ENCODE measurements at regions not wholly inside any gene's neighbourhood (a gene's known extent, or its start where the extent isn't known, plus 50 kb on each side); places are given as distances from the start of the nearest gene placed in this dataset.

DNA sequence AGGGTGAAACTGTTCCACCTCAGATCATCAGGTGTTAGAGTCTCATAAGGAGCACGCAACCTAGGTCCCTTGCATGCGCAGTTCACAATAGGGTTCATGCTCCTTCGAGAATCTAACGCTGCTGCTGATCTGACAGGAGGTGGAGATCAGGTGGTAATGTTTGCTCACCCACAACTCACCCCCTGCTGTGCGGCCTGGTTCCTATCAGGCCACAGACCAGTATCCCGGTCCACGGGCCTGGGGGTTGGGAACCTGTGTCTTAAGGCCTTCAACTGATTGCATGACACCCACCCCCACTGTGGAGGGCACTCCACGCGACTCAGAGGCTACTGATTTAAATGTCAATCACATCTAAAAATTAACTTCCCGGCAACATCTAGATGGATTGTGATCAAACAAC, 411.2 kb upstream of the SULF2 start:
- H4K20me1 ChIP-seq (ENCODE audit: insufficient read depth, low read length), result no peaks in the 10 kb centered on the region
- TF ChIP-seq CTCF (IDR thresholded peaks at IDR 0.05; ENCODE audit: extremely low read depth, low read depth, low read length), result no peak
- no peak for DNase-seq (ENCODE audit: insufficient read length, low spot score, missing footprints)
- no peaks in the 10 kb centered on the region for H3K9me3 ChIP-seq (ENCODE audit: low read depth, low read length)
- H3K79me2 ChIP-seq (ENCODE audit: insufficient read depth, low read length), result no peaks in the 10 kb centered on the region
- no peaks in the 10 kb centered on the region for H3K4me1 ChIP-seq (ENCODE audit: insufficient read depth, low read length)
- H3K36me3 ChIP-seq (ENCODE audit: insufficient read depth, low read length), result no peaks in the 10 kb centered on the region
- no peak overlapping the region for H3K4me3 ChIP-seq (ENCODE audit: insufficient read depth, low read length)
- H3K4me2 ChIP-seq (ENCODE audit: insufficient read depth, low read length), result no peak overlapping the region
- no peak overlapping the region for H2AFZ ChIP-seq (ENCODE audit: low read length)
- H3K27ac ChIP-seq (ENCODE audit: low read depth, low read length), result no peak overlapping the region
- no peaks in the 10 kb centered on the region for H3K27me3 ChIP-seq (ENCODE audit: insufficient read depth, low read length)

DNA sequence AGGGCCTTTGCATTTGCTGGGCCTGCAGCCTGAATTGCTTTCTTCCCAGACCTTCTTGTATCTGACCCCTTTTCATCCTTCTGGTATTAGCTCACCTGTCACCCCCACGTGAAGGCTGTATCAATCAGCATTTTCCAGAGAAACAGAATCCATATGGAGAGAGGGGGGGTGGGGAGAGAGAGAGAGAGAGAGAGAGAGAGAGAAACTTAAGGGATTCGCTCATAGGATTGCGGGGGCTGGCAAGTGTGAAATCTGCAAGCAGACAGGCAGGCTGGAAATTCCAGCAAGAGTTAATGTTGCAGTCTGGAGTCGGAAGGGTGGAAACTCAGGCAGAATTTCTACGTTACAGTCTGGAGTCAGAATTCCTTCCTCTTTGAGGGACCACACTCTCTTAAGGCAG, 410.7 kb upstream of the SULF2 start:
- Histone ChIP-seq H2AFZ (ENCODE audit: low read length) (no peak overlapping the region), H3K36me3 (ENCODE audit: insufficient read depth, low read length) (no peaks in the 10 kb centered on the region), H3K4me1 (ENCODE audit: insufficient read depth, low read length) (no peaks in the 10 kb centered on the region), H3K4me2 (ENCODE audit: insufficient read depth, low read length) (no peak overlapping the region), H4K20me1 (ENCODE audit: insufficient read depth, low read length) (no peaks in the 10 kb centered on the region), H3K27ac (ENCODE audit: low read depth, low read length) (no peak overlapping the region), H3K9me3 (ENCODE audit: low read depth, low read length) (no peaks in the 10 kb centered on the region), H3K4me3 (ENCODE audit: insufficient read depth, low read length) (no peak overlapping the region), H3K79me2 (ENCODE audit: insufficient read depth, low read length) (no peaks in the 10 kb centered on the region), H3K27me3 (ENCODE audit: insufficient read depth, low read length) (no peaks in the 10 kb centered on the region)
- TF ChIP-seq CTCF (IDR thresholded peaks at IDR 0.05; ENCODE audit: extremely low read depth, low read depth, low read length), result no peak
- no peak for DNase-seq (ENCODE audit: insufficient read length, low spot score, missing footprints)

DNA sequence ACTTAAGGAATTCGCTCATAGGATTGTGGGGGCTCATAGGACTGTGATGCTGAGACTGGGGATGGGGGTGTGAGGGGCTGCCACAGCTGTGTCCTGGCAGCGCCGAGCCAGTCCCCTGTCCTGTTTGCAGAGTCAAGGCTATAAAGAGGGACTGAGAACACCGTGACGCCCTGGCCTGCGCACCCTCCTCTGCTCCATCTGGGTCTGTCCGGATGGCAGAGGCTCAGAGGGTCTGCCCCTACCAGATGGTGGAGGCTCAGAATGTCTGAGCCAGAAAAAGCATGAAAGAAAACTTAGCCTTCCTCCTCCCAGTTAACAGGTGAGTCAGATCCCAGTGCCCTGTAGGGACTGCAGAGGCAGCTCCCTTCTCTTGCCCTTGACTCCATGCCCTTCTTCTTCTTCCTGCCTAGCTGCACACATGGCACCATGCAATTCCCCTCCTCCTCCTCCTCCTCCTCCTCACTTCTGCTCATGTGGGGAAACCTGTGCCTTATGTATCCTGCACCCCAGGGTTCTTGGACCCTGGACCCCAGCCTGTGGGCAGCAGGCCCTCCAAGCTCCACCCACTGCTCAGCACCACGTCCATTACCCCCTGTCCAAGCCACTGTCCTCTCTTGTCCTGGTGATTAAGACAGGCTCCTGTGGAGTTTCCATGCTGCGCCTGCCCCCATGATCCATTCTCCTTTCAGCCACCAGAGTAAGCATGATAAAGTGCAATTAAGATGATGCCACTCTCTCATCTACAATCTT, 410.0 kb upstream of the SULF2 start:
- Histone ChIP-seq H3K79me2 (ENCODE audit: insufficient read depth, low read length) (no peaks in the 10 kb centered on the region), H3K36me3 (ENCODE audit: insufficient read depth, low read length) (no peaks in the 10 kb centered on the region), H3K27me3 (ENCODE audit: insufficient read depth, low read length) (peaks cover under 1% of the 10 kb centered on the region), H4K20me1 (ENCODE audit: insufficient read depth, low read length) (no peaks in the 10 kb centered on the region), H3K9me3 (ENCODE audit: low read depth, low read length) (no peaks in the 10 kb centered on the region), H3K27ac (ENCODE audit: low read depth, low read length) (no peak overlapping the region), H3K4me2 (ENCODE audit: insufficient read depth, low read length) (no peak overlapping the region), H3K4me1 (ENCODE audit: insufficient read depth, low read length) (no peaks in the 10 kb centered on the region), H2AFZ (ENCODE audit: low read length) (no peak overlapping the region), H3K4me3 (ENCODE audit: insufficient read depth, low read length) (no peak overlapping the region)
- no peak for TF ChIP-seq CTCF (IDR thresholded peaks at IDR 0.05; ENCODE audit: extremely low read depth, low read depth, low read length)
- DNase-seq (ENCODE audit: insufficient read length, low spot score, missing footprints), result no peak

DNA sequence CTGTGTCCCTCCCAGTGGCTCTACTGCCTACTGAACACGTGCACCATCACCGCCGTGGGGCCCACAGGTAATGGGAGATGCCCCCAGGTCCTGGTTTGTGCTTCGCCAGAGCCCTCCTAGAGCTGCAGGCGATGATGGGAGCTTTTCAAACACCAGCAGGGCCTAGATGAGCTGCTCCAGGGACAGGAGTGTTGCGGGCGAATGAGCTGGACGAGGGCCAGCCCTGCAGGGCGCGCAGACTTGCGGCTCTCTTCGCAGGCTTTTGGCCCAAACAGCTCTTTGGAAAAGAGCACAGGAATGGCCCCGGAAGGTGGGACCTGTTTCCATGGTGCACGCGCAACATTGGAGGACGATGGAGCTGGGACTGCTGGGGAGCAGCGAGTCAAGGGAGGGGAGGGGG, 409.3 kb upstream of the SULF2 start:
- Histone ChIP-seq H3K79me2 (ENCODE audit: insufficient read depth, low read length) (no peaks in the 10 kb centered on the region), H3K4me3 (ENCODE audit: insufficient read depth, low read length) (no peak overlapping the region), H3K36me3 (ENCODE audit: insufficient read depth, low read length) (no peaks in the 10 kb centered on the region), H4K20me1 (ENCODE audit: insufficient read depth, low read length) (no peaks in the 10 kb centered on the region), H3K9me3 (ENCODE audit: low read depth, low read length) (no peaks in the 10 kb centered on the region), H3K27me3 (ENCODE audit: insufficient read depth, low read length) (peaks cover 2% of the 10 kb centered on the region), H3K27ac (ENCODE audit: low read depth, low read length) (no peak overlapping the region), H3K4me1 (ENCODE audit: insufficient read depth, low read length) (no peaks in the 10 kb centered on the region), H2AFZ (ENCODE audit: low read length) (no peak overlapping the region), H3K4me2 (ENCODE audit: insufficient read depth, low read length) (no peak overlapping the region)
- TF ChIP-seq CTCF (IDR thresholded peaks at IDR 0.05; ENCODE audit: extremely low read depth, low read depth, low read length), result no peak
- DNase-seq (ENCODE audit: insufficient read length, low spot score, missing footprints), result no peak

Measured in osteoblast (primary cell).